HG03045 (cell line): ENCODE measurements at regions not wholly inside any gene's neighbourhood (a gene's known extent, or its start where the extent isn't known, plus 50 kb on each side); places are given as distances from the start of the nearest gene placed in this dataset.
"Not testable (repeated sequence)": the region's sequence is repeated elsewhere in the genome, so short reads cannot be mapped to it uniquely, and the experiment has no call there.

Experiments used
- ATAC-seq: cut with Tn5 transposase; IDR thresholded peaks from one replicate; pipeline ENCODE4 v1.9.1; 2021; ENCODE audit warnings: mild to moderate bottlenecking, moderate library complexity; ENCODE audit not compliant: unreplicated experiment

GRCh38 chr2:184302506-184302905 is 295.8 kb upstream of the ZNF804A start:
- no peak for ATAC-seq

DNA sequence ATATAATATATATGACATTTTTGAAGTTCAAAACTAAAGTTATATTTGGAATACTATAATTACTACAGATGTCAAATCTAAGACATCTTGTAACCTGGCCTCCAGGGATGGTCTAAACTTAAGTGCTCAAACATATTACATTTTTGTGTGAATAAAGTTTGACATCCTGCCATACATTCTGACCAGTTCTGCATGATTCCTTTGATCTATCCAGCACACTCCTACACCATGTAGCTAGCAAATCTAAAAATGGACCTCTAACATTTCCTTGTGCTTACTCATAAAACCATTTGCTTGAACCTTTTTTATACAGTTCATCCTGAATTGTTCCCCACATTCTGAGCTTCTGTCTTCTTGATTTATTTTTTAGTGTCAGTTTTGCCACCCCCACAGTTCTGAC is 294.3 kb upstream of the ZNF804A start:
- no peak for ATAC-seq

- ATAC-seq = no peak
Observed at GRCh38 chr2:184305105-184305504, 293.2 kb upstream of the ZNF804A start.

- no peak for ATAC-seq
Observed at GRCh38 chr2:184308706-184309105, 289.6 kb upstream of the ZNF804A start.

DNA sequence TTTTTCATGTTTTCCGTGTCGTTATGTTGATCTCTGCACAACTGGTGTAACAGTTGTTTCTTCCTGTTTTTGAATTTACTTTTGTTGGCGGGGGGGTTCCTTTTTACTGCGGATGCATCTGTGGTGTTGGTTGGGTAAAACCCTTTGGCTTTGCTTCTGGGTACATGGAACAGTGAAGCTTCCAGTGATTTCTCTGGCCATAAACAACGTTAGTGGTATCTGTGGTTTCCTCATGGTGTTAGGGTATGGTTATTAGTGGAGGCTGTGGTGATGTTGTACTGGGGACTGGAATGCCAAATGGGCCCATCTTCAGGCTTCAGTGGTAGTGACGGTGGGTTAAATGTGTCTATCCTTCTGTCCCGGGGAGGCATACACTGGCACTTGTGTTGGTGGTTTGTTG is 285.4 kb upstream of the ZNF804A start:
- ATAC-seq = no peak

DNA sequence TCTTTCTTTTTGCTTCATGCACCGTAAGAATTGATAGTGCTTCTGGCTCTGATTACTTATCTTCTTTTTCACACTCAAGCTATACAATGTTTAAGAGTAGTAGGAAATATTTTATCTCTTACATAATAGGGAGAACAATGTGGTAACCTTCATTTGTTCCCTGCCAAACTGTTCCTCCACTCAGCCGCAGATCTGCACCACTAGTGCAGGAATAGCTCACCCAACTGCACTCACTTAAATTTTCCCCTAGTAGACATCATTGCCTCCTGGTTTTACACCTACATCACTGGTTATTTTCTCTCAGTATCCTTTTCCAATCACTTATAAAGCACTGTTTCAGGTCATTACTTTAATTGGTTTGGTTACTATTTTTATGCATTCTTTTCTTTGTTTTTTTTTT is 283.5 kb upstream of the ZNF804A start:
- no peak for ATAC-seq

DNA sequence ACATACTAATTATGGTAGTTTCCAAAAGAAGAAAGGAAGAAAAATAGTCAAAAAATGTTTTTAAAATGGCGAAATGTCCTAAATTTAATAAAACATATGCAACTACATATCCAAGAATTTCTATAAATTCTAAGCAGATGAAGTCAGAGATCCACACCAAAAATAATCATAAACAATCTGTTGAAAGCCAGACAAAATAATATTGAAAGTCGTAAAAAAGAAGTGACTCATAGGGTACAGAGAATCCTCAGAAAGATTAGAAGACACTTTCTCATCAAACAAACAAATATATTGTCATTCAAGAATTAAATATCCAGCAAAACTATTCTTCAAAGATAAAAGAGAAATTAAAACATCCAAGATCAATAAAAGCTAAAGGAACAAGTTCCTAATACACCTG is 281.4 kb upstream of the ZNF804A start:
- ATAC-seq = no peak

DNA sequence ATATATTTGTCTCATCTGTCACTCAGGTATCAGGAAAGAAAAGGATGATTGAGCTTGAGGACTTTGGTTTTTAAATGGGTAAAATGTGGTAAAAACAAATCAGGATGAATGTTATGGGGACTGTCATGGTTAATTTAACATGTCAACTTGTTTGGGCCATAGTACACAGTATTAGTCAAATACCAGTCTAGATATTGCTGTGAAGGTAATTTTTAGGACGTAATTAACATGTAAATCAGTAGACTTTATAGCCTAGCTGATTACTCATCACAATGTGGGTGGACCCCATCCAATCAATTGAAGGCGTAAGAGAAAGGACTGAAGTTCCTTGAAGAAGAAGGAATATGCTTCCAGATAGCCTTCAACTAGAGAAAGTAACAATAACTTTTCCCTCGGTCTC is 275.7 kb upstream of the ZNF804A start:
- no peak for ATAC-seq

DNA sequence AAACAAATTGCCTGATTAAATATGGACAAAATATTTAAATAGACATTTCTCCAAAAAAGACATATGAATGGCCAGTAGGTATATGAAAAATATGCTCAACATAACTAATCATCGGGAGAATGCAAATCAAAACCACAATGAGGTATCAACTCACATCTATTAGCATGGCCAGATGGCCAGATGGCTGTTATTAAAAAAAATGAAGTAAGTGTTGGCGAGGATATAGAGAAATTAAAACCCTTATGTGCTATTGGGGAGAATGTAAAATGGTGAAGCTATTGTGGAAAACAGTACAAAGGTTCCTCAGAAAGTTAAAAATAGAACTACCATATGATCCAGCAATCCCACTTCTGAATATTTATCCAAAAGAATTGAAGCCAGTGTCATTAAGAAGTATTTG is 272.3 kb upstream of the ZNF804A start:
- no peak for ATAC-seq

- ATAC-seq = not testable (repeated sequence)
Observed at GRCh38 chr2:184327805-184328204, 270.5 kb upstream of the ZNF804A start.

GRCh38 chr2:184330561-184330960 is 267.8 kb upstream of the ZNF804A start:
- not testable (repeated sequence) for ATAC-seq

DNA sequence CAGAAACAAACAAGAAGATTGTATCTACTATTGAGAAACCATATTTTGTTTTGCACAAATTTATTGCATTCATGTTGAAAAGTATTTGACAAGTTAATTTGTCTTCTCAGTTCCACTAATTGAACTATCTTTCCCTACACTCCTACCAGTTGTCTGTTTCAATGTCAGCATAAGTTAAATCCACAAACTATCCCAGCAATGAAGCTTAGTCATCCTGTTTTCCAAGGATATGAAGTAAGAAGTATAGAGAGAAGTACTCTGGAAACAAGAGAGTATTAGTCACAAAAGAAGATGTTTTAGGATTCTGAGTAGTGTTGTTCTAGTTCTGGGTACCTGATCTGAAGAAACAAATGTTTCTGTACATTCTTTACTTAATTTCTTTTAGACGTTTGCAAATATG is 261.6 kb upstream of the ZNF804A start:
- ATAC-seq = no peak

GRCh38 chr2:184338771-184339170 is 259.6 kb upstream of the ZNF804A start:
- no peak for ATAC-seq

DNA sequence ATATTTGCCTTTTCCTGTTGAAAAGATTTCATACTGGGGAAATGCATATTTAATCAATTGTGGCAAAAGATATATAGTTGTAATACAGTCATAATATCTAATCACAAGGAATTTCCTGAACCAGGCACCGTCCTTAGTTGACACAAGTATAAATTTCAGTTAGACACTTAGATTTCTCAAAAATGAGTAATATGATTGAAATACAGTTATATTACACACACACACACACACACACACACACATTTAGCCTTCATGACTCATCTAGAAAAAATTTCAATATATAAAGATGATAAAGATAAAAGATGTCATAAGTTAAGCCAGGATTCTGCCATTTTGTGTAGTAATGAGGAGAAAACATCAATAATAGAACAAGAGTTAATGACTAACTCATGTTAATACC is 258.4 kb upstream of the ZNF804A start:
- no peak for ATAC-seq

DNA sequence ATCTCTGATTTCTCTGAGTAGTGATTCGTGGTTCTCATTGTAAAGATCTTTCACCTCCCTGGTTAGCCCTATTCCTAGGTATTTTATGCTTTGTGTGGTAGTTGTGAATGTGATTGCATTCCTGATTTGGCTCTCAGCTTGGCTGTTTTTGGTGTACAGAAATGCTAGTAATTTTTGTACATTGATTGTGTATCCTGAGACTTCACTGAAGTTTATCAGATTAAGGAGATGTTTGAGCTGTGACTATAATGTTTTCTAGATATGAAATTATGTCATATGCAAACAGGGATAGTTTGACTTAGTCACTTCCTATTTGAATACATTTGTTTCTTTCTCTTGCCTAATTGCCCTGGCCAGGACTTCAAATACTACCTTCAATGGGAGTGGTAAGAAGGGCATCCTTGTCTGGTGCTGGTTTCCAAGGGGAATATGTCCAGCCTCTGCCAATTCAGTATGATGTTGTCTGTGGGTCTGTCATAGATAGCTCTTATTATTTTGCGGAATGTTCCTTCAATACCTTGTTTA is 251.9 kb upstream of the ZNF804A start:
- ATAC-seq = no peak

DNA sequence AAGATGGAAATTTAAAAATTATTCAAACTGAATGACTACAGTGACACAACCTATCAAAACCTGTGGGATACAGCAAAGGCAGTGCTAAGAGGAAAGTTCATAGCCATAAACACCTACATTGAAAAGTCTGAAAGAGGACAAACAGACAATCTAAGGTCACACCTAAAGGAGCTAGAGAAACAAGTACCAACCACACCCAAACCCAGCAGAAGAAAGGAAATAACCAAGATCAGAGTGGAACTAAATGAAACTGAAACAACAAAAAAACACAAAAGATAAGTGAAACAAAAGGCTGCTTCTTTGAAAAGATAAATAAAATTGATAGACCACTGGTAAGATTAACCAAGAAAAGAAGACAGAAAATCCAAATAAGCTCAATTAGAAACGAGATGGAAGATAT is 247.2 kb upstream of the ZNF804A start:
- ATAC-seq = no peak

DNA sequence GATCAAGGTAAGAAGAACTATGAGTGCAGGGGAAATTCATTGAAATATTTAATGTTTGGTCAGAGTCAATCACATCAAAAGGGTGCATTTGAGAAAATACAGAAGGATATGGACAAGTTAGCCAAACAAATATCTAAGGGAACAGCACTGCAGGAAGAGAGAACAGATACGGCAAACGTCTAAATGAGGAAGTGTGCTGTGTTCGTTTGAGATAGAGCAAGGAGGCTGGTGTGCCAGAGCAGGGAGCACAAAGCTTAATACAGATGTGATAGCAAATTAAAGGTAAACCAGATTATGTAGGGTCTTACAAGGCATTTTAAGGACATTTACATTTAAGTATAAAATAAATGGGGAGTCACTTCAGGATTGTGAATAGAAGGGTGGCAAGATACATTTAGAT is 241.3 kb upstream of the ZNF804A start:
- ATAC-seq = no peak

DNA sequence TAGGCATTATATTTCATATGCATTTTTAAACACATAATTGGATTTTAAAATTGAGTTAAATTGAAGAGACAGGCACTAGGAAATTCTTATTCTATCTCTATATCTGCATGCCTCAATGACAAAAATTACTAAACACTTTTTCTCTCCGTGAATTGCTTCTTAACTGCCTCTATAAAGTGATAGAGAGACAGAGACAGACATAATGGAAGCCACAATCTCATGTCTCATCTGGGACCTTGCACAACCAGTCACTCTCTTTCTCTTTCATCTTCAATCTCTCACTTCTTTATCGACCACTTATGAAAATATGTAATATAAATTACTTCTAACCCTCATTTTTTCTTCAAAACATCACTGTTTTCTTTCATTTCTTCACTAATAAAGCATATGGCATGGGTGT is 238.9 kb upstream of the ZNF804A start:
- ATAC-seq = no peak

- no peak for ATAC-seq
Observed at GRCh38 chr2:184363213-184363612, 235.1 kb upstream of the ZNF804A start.

- no peak for ATAC-seq
Observed at GRCh38 chr2:184367211-184367610, 231.1 kb upstream of the ZNF804A start.

DNA sequence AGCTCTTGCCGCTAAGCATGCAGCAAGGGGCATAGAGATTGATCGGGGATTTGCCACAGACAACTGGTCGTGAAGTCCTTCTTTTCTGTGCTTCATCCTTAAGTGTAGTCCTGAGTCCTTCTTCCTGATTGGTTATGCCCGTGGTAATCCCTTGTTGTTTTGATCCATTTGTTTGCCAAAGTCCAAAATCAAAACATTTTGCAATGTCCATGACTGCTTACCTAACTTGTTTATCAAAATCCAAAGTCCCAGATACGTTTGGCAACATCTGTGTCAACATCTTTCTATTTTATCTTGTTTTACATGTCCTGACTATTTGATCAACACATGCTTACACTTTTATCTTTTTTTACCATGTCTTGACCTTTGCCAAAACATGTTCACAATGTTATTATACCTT is 229.0 kb upstream of the ZNF804A start:
- no peak for ATAC-seq

- no peak for ATAC-seq
Observed at GRCh38 chr2:184370954-184371353, 227.4 kb upstream of the ZNF804A start.

GRCh38 chr2:184371641-184372040 is 226.7 kb upstream of the ZNF804A start:
- no peak for ATAC-seq

GRCh38 chr2:184372484-184372883 is 225.8 kb upstream of the ZNF804A start:
- no peak for ATAC-seq
